Occipital lobe (tissue), 1 donor: ENCODE measurements at regions not wholly inside any gene's neighbourhood (a gene's known extent, or its start where the extent isn't known, plus 50 kb on each side); places are given as distances from the start of the nearest gene placed in this dataset.

ENCODE experiments used
- DNase-seq: peaks from one replicate; lab custom pipeline; 2025; lab: John Stamatoyannopoulos, UW

DNA sequence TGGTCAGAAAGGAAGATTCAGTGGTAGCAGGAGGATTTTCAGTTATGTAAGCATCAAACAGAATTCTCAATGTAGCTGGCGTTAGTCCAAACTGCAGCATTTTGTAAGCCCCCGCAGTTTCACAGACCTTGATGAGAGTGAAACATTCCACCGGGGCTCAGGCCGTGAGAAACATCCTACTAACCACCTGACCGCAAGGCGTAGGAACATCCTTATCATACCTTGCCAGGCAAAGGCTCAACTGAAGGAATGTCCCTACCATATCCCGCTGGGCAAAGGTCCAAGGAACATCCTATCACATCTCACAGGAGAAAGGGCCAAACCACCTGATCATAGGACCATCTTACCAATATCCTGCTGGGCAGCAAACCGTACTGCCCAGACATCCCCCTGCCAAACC lies 624.8 kb upstream of the TMEM132C start:
- DNase-seq = no peak

DNA sequence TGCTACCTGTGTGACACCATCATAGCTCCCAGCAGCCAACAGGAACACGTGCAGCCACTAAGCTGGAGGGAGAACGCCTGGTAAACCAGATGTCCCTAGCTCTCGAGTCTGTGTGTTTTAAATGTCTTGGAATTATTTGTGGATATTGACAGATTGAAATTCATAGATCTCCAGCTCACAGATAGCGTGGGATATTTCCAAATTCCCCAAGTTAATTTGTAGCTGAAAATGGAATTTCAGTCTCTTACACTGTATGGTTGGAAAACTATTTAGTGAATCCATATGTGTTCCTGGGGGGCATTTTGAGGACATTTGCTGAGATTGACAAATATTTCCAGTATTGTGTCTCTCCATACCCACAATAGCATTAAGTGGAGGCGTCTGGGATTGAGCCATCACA lies 618.6 kb upstream of the TMEM132C start:
- no peak for DNase-seq

DNA sequence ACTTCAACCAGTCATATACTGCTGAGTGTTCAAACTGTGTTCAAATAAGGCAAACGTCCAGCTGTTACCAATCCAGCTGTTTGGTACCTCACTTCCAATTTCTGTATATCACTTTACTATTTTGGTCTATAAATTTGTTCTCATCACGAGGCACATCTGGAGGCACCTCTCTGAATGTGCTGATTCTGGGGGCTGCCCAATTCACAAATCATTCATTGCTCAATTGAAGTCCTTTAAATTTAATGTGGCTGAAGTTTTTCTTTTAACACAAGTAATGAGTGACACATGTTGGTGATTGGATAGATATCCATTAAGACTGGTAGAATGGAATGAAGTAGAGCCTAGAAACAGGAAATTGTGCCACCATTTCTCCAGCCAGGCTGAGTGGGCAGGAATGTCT lies 617.0 kb upstream of the TMEM132C start:
- DNase-seq = no peak

GRCh38 chr12:127650626-127651025 lies 616.3 kb upstream of the TMEM132C start:
- DNase-seq = no peak

DNA sequence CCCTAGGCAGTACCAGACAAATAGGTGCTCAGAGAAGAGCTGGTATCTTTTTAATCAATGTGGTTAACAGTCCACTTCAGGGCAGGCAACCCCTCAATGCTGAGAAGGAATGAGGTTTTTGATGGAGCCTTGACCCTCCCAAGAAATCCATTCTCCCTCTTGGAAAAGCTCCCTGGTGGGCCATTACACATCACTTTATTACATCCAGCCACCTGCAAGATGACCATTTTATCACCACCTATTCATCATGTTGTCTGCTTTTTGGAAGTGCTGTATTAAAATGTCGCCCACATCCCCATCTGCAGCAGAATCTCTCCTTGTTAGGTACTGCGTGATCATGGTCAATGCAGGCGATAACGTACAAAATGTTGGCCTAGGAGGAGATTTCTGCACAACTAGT lies 614.7 kb upstream of the TMEM132C start:
- DNase-seq = no peak

DNA sequence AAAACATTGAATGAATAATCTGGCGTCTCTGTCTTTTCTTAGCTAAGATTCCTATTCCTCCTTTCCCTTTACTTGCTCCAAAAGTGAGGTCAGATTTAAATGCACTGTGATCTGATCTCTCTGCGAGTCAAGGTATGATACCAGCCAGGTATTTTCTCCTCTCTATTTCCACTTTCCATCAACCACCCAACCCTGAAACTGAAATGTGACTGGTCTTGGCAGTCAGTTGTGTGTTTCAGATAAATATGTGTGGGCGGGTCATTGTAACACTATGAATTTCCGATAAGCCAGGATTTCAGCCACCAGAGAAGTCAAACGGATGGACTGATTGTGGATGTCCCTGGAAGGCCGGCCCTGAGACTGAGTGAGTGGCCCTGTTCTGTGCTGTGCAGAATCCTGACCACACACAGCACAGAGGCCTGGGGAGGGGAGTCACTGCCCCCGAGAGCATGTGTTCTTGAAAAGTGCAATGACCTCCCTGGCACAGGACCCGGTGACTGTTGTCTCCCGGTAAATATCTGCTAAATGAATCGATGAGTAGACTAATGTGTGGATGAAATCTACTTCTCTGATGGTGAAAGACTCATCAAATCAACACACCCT lies 612.5 kb upstream of the TMEM132C start:
- no peak for DNase-seq

DNA sequence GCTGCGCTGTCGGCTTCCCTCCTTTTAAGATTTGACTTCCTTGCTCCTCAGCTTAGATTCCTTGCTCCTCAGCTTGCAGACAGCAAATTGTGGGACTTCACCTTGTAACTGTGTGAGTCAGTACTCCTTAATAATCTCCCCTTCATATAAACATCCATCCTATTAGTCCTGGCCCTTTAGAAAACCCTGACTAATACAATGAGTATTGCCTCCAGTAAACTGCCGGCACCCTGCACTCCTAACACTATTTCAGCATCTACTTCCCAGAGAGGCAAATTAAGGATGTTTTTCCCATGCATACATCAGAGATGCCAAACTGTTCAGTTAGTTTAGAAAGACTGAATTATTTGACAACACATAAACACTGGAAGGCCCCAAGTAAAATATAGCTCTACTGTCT lies 611.3 kb upstream of the TMEM132C start:
- DNase-seq = no peak

DNA sequence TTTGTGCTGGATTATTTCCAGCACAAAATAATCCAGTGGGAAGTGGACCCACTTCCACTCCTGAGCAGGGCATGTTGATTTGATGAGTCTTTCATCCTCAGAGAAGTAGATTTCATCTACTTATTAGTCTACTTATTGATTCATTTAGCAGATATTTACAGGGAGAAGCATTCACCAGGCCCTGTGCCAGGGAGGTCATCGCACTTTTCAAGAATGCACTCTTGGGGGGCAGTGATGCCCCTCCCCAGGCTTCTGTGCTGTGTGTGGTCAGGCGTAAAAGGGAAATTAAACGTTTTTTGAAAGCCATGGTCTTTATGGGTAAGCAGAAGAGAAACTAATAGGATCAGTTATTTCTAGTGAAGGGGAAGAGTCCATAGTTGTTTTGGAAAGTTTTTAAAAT lies 610.7 kb upstream of the TMEM132C start:
- DNase-seq = no peak

DNA sequence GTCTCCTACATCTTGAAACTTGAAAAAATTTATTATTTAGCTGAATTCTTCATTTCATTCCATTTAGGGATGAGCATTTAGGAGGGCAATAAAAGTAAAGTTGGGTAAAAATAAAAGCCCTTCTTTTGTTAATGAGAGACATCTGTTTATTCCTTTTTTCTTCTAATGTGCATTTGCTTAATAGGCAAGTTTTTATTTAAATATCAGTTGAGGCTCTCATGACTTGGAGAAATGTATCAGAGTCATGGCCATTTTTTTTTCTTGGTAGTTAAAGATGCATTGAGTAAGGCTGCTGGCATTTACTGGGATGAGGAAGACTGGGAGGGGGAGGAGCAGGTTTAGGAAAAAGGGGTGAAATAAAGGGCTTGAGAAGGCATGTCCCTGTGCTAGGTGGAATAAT lies 609.9 kb upstream of the TMEM132C start:
- no peak for DNase-seq

DNA sequence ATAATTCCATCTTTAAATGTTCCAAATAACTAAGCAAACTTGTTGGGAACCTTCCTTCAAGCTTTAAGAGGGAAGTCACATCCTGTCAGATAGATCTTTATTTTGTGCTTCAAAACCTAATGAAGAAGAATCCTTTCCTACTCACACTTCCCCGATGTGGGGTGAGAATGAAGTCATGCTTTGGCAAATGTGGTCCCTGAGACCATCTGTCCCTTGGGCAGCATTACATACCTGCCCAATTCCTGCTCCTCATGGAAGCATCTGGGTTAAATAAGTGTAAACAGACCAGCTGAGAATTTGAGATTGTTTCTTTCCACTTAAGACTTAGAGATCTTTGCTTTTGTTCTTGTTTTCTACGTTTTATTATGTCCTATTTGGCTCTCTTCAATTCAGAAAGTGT lies 606.0 kb upstream of the TMEM132C start:
- DNase-seq = no peak

- no peak for DNase-seq
These were observed 603.3 kb upstream of the TMEM132C start for GRCh38 chr12:127663716-127664115.

DNA sequence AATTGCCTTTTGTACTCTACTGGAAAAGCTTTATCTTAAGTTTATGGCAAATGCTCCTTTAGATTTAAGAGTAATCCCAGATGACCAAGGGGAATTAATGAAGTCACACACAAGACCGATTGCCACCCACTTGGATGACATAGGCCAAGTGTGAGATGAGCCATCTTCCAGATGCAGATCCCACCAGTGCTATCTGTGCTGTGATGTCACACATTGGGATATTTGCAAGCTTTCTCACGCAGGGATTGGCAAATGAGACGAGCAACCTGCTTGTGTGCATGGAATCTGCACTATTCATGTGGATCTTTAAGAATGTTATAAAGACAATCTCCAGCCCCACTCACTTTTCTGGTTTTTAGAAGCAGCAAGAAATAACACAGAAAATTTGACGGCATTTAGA lies 602.1 kb upstream of the TMEM132C start:
- DNase-seq = no peak

GRCh38 chr12:127667131-127667685 lies 599.8 kb upstream of the TMEM132C start:
- no peak for DNase-seq

DNA sequence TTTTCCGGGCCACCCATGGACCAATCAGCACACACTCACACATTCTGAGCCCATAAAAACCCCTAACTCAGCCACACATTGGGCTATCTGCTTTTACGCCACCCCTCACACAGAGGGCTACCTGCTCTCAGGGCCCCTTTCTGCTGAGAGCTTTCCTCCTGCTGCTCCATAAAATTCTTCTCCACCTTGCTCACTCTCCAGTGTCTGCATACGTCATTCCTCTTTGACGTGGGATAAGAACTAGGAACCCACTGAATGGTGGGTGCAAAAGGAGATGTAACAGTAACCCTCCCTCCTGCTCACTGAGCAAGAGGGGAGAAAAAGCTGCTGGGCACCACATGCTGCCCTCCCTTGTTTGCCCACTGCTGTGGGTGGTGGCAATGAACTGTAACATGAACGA lies 596.7 kb upstream of the TMEM132C start:
- no peak for DNase-seq

DNA sequence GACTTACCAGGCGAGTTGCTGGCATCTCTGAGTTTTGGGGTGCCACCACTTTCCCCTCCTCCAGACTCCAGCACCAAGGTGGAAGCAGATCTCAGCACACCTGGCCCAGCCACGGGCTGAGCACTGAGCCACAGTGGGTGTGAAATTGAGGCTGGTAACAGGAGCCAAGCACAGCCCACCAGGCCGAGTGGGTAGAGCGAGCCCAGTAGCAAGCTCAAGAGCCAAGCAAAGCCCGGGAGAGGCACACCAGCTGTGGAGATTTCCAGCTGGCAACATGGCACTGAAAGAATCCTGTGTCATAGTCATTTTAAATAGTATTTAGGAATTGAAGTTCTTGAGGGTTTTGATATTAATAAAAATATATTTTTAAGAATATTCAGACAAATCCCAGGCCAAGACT lies 596.2 kb upstream of the TMEM132C start:
- DNase-seq = no peak

GRCh38 chr12:127675936-127676335 lies 591.0 kb upstream of the TMEM132C start:
- no peak for DNase-seq

DNA sequence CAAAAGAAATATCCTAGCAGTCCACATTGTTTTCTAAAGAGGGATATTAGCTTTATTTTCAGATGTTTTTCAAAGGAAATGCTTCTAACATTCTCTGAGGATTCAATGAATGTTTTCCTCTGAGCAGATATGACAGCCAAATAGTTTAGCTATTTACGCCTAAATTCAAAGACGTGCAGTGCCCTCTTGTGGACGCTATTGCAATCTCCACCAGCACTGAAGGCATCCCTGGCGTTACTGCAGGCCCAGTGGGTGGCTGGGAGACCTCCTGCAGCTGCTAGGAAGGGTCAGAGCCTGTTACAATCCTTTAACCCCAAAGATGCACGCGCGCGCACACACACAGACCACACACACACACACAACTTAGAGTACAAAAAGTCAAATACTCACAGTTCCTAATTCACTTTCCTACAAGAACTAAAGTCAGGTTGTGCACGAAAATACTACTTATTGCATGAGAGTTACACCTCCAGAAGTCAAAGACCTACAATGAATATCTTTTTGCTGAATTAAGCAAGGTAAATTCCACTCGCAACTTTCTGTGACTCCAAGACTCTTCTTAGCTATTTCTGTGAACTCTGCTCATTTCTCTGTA lies 589.3 kb upstream of the TMEM132C start:
- peak; percentile 48 for DNase-seq

GRCh38 chr12:127678945-127679344 lies 588.0 kb upstream of the TMEM132C start:
- no peak for DNase-seq

- no peak for DNase-seq
These were observed 586.5 kb upstream of the TMEM132C start for GRCh38 chr12:127680516-127680915.

DNA sequence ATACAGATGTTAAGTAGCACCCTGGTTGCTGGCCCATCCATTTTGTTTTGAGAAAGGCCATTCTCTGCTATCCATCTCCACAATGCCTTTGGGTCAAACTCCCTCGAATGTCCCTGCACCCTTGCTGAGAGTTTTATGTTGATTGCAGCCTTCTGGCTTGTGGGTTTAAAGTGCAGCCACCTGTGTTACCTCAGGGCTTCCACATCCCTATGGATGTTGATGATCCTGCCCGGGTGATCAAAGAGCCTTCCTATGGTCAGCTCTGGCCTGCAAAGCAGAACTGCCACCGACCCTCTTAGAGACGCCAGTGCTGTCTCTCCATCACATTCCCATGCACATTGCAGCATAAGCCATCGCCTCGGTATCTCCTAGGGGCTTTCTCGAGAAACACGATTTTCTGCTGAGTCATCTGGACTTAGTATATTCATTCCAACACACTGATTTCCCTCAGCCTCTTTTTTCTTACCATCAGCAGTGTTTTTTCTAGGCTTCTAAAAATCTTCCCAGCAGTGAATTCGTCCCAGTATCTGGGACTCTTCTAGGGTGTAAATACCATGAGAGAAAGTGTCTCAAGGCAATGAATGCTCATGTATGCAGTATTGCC lies 585.7 kb upstream of the TMEM132C start:
- DNase-seq = no peak

- DNase-seq = no peak
These were observed 581.5 kb upstream of the TMEM132C start for GRCh38 chr12:127685491-127685890.

GRCh38 chr12:127685931-127686330 lies 581.0 kb upstream of the TMEM132C start:
- DNase-seq = no peak

GRCh38 chr12:127687181-127687580 lies 579.8 kb upstream of the TMEM132C start:
- no peak for DNase-seq
